ENCODE measurements at regions not wholly inside any gene's neighbourhood (a gene's known extent, or its start where the extent isn't known, plus 50 kb on each side); places are given as distances from the start of the nearest gene placed in this dataset.

- Histone ChIP-seq H3K9ac (ENCODE audit: low read depth, low read length) (no peak overlapping the region), H3K27me3 (ENCODE audit: control insufficient read depth, insufficient read depth, low read length) (peaks cover 5% of the 10 kb centered on the region), H4K91ac (ENCODE audit: insufficient read depth, low read depth, low read length) (no peak overlapping the region), H3K36me3 (ENCODE audit: control insufficient read depth, insufficient read depth, low read length) (no peaks in the 10 kb centered on the region), H3K4ac (ENCODE audit: low read depth, low read length) (no peak overlapping the region), H3K4me2 (ENCODE audit: low read depth, low read length) (no peak overlapping the region), H2BK120ac (ENCODE audit: low read depth, low read length) (no peak overlapping the region), H3K4me1 (ENCODE audit: control insufficient read depth, insufficient read depth, low read length) (peaks cover 3% of the 10 kb centered on the region; the same call in 1 of the 2 replicates), H3K79me1 (ENCODE audit: low read depth in 1 of 2, low read length in 2 of 2) (no peaks in the 10 kb centered on the region), H2AK5ac (ENCODE audit: low read depth, low read length) (no peak overlapping the region), H4K8ac (ENCODE audit: low read depth in 2 of 2, low read length in 2 of 2) (no peak overlapping the region), H2AK9ac (replicated peaks; ENCODE audit: low read depth, low read length, poor library complexity) (no peak overlapping the region), H3K27ac (ENCODE audit: insufficient read depth, low read length) (no peak overlapping the region), H3K9me1 (ENCODE audit: insufficient read depth, low read length) (no peaks in the 10 kb centered on the region), H3K14ac (replicated peaks; ENCODE audit: low read depth, low read length) (no peak overlapping the region), H3K56ac (ENCODE audit: extremely low read depth, insufficient read depth, low read length) (no peak overlapping the region), H2AFZ (replicated peaks; ENCODE audit: low read length, poor library complexity) (no peak overlapping the region), H3K9me3 (ENCODE audit: control insufficient read depth, insufficient read depth, low read length) (no peaks in the 10 kb centered on the region), H4K20me1 (ENCODE audit: insufficient read depth, low read length) (no peaks in the 10 kb centered on the region; the same call in 1 of the 2 replicates), H4K5ac (ENCODE audit: low read depth, low read length) (no peak overlapping the region), H2BK15ac (ENCODE audit: low read depth, low read length) (no peak overlapping the region), H3K23ac (ENCODE audit: low read depth, low read length) (no peak overlapping the region), H2BK5ac (ENCODE audit: low read depth, low read length, poor library complexity, severe bottlenecking) (no peak overlapping the region), H3K4me3 (ENCODE audit: insufficient read depth, low read depth, low read length) (no peak overlapping the region), H2BK20ac (ENCODE audit: low read depth, low read length) (no peak overlapping the region), H3K18ac (ENCODE audit: low read depth, low read length) (no peak overlapping the region)
- ChIA-PET POLR2A (ENCODE audit: unreplicated experiment) (no interaction called here), CTCF (interaction anchor here (0.8 kb wide), 1 partner anchor 154 kb away, joined by 4 read pairs; no protein-coding TSS in a partner anchor)
- BruUV-seq (replicated peaks): no TSS peak
- in situ Hi-C loops (cut with MboI; ENCODE audit: low sequenced_read_pairs): no loop called here
- DNase-seq (no peak), ATAC-seq (ENCODE audit: low read depth) (no peak)
- WGBS, 2 experiments (ENCODE audit: extremely low coverage in 2 of 2, insufficient read length in 1 of 2): no CpG with 5 or more reads among the region's 4 CpGs
- dilution Hi-C loops (cut with HindIII; ENCODE audit: low sequenced_read_pairs, unreplicated experiment): no loop called here
- intact Hi-C loops (cut with micrococcal nuclease): no loop called here
- no peak for TF ChIP-seq FOS (IDR thresholded peaks at IDR 0.05; ENCODE audit: low read depth, low read length)
- no peak for TF ChIP-seq USF2 (IDR thresholded peaks at IDR 0.05; ENCODE audit: low read depth, low read length)
- TF ChIP-seq MXI1 (IDR thresholded peaks at IDR 0.05; ENCODE audit: borderline replicate concordance, low read depth, low read length): no peak
- TF ChIP-seq RAD21 (IDR thresholded peaks at IDR 0.05; ENCODE audit: low read length): no peak
- no peak for TF ChIP-seq CHD1 (IDR thresholded peaks at IDR 0.05; ENCODE audit: low read depth, low read length)
Observed at GRCh38 chr9:107627781-107628180, 138.2 kb upstream of the KLF4 start.
